ENCODE measurements at regions not wholly inside any gene's neighbourhood (a gene's known extent, or its start where the extent isn't known, plus 50 kb on each side); places are given as distances from the start of the nearest gene placed in this dataset.

- DNase-seq: no peak
Observed at GRCh38 chr19:31733591-31733990, 384.4 kb upstream of the TSHZ3 start.

GRCh38 chr19:31742249-31742648 is 393.0 kb upstream of the TSHZ3 start:
- no peak for DNase-seq
- Histone ChIP-seq H3K27me3 (no peaks in the 10 kb centered on the region), H3K4me1 (no peaks in the 10 kb centered on the region), H3K9me3 (no peaks in the 10 kb centered on the region), H3K4me3 (no peak overlapping the region), H3K36me3 (ENCODE audit: low read depth, missing control alignments) (no peaks in the 10 kb centered on the region), H3K27ac (no peak overlapping the region)
- intact Hi-C loops (cut with DNase I; ENCODE audit: low total_unique reads): no loop called here
- TF ChIP-seq CTCF (IDR thresholded peaks at IDR 0.05): no peak
- TF ChIP-seq POLR2A (IDR thresholded peaks at IDR 0.05): no peak
- WGBS, 2 donors: 88 to 91% methylated on average over 5 of the region's 5 CpGs

More at GRCh38 chr19:31733591-31733990, 384.4 kb upstream of the TSHZ3 start:
- 83 to 94% methylated on average over 8 of the region's 8 CpGs for WGBS, 2 donors
- H3K4me3 ChIP-seq: no peak overlapping the region
- H3K27ac ChIP-seq: no peak overlapping the region
- H3K4me1 ChIP-seq: no peaks in the 10 kb centered on the region
- TF ChIP-seq POLR2A (IDR thresholded peaks at IDR 0.05) (no peak), CTCF (IDR thresholded peaks at IDR 0.05) (no peak)
- intact Hi-C loops (cut with DNase I; ENCODE audit: low total_unique reads): no loop called here
- H3K9me3 ChIP-seq: no peaks in the 10 kb centered on the region
- no peaks in the 10 kb centered on the region for H3K36me3 ChIP-seq (ENCODE audit: low read depth, missing control alignments)
- no peaks in the 10 kb centered on the region for H3K27me3 ChIP-seq

- H3K27me3 ChIP-seq: no peaks in the 10 kb centered on the region
- WGBS, 2 donors: 57 to 67% methylated on average over 9 of the region's 9 CpGs
- intact Hi-C loops (cut with DNase I; ENCODE audit: low total_unique reads): no loop called here
- H3K27ac ChIP-seq: peak overlapping the region in 1 of 2 donors; percentile 44
- H3K36me3 ChIP-seq (ENCODE audit: low read depth, missing control alignments): no peaks in the 10 kb centered on the region
- H3K4me1 ChIP-seq: peaks cover 12% of the 10 kb centered on the region
- H3K4me3 ChIP-seq: no peak overlapping the region
- peak; percentile 82 for DNase-seq
- peak in 1 of 3 experiments; percentile 3 for TF ChIP-seq CTCF (IDR thresholded peaks at IDR 0.05)
- no peak for TF ChIP-seq POLR2A (IDR thresholded peaks at IDR 0.05)
- no peaks in the 10 kb centered on the region for H3K9me3 ChIP-seq
Observed at GRCh38 chr19:31745731-31746130, 396.5 kb upstream of the TSHZ3 start.

GRCh38 chr19:31749231-31749630 is 400.0 kb upstream of the TSHZ3 start:
- H3K27me3 ChIP-seq: no peaks in the 10 kb centered on the region
- no peaks in the 10 kb centered on the region for H3K9me3 ChIP-seq
- no peak for TF ChIP-seq POLR2A (IDR thresholded peaks at IDR 0.05)
- TF ChIP-seq CTCF (IDR thresholded peaks at IDR 0.05): no peak
- 13 to 21% methylated on average over 7 to 8 of the region's 8 CpGs for WGBS, 2 donors
- DNase-seq: peak; percentile 56
- intact Hi-C loops (cut with DNase I; ENCODE audit: low total_unique reads): no loop called here
- no peaks in the 10 kb centered on the region for H3K36me3 ChIP-seq (ENCODE audit: low read depth, missing control alignments)
- H3K4me3 ChIP-seq: no peak overlapping the region
- H3K27ac ChIP-seq: no peak overlapping the region
- H3K4me1 ChIP-seq: peaks cover 12% of the 10 kb centered on the region

- intact Hi-C loops (cut with DNase I; ENCODE audit: low total_unique reads): no loop called here
- Histone ChIP-seq H3K36me3 (ENCODE audit: low read depth, missing control alignments) (no peaks in the 10 kb centered on the region), H3K9me3 (no peaks in the 10 kb centered on the region)
Observed at GRCh38 chr19:31759359-31759758, 410.1 kb upstream of the TSHZ3 start.

More at GRCh38 chr19:31759359-31759758, 410.1 kb upstream of the TSHZ3 start:
- DNase-seq: no peak
- H3K27me3 ChIP-seq: no peaks in the 10 kb centered on the region
- WGBS, 2 donors: 89 to 97% methylated on average over 4 of the region's 4 CpGs
- no peak overlapping the region for H3K27ac ChIP-seq
- TF ChIP-seq POLR2A (IDR thresholded peaks at IDR 0.05): no peak
- no peak for TF ChIP-seq CTCF (IDR thresholded peaks at IDR 0.05)
- no peaks in the 10 kb centered on the region for H3K4me1 ChIP-seq
- no peak overlapping the region for H3K4me3 ChIP-seq
